ENCODE measurements at regions not wholly inside any gene's neighbourhood (a gene's known extent, or its start where the extent isn't known, plus 50 kb on each side); places are given as distances from the start of the nearest gene placed in this dataset.

GRCh38 chr6:69494595-69494994 lies 302.2 kb downstream of the LMBRD1 start:
- Histone ChIP-seq H3K23ac (ENCODE audit: low read depth, low read length) (no peak overlapping the region), H2AK9ac (replicated peaks; ENCODE audit: low read depth, low read length, poor library complexity) (no peak overlapping the region), H3K4me2 (ENCODE audit: low read depth, low read length) (no peak overlapping the region), H3K18ac (ENCODE audit: low read depth, low read length) (no peak overlapping the region), H2BK20ac (ENCODE audit: low read depth, low read length) (no peak overlapping the region), H3K79me1 (ENCODE audit: low read depth in 1 of 2, low read length in 2 of 2) (no peaks in the 10 kb centered on the region), H4K91ac (ENCODE audit: insufficient read depth, low read depth, low read length) (no peak overlapping the region), H2AFZ (replicated peaks; ENCODE audit: low read length, poor library complexity) (no peak overlapping the region), H3K9me3 (ENCODE audit: control insufficient read depth, insufficient read depth, low read length) (peaks cover 2% of the 10 kb centered on the region; the same call in 1 of the 2 replicates), H4K8ac (ENCODE audit: low read depth in 2 of 2, low read length in 2 of 2) (no peak overlapping the region), H3K14ac (replicated peaks; ENCODE audit: low read depth, low read length) (no peak overlapping the region), H2BK5ac (ENCODE audit: low read depth, low read length, poor library complexity, severe bottlenecking) (no peak overlapping the region), H3K4me1 (ENCODE audit: control insufficient read depth, insufficient read depth, low read length) (no peaks in the 10 kb centered on the region), H4K20me1 (ENCODE audit: insufficient read depth, low read length) (no peaks in the 10 kb centered on the region), H3K27me3 (ENCODE audit: control insufficient read depth, insufficient read depth, low read length) (no peaks in the 10 kb centered on the region), H2BK15ac (ENCODE audit: low read depth, low read length) (no peak overlapping the region), H4K5ac (ENCODE audit: low read depth, low read length) (no peak overlapping the region), H3K27ac (ENCODE audit: insufficient read depth, low read length) (no peak overlapping the region), H3K56ac (ENCODE audit: extremely low read depth, insufficient read depth, low read length) (no peak overlapping the region), H3K9me1 (ENCODE audit: insufficient read depth, low read length) (no peaks in the 10 kb centered on the region), H2BK120ac (ENCODE audit: low read depth, low read length) (no peak overlapping the region), H3K4ac (ENCODE audit: low read depth, low read length) (no peak overlapping the region), H3K4me3 (ENCODE audit: insufficient read depth, low read depth, low read length) (no peak overlapping the region), H2AK5ac (ENCODE audit: low read depth, low read length) (no peak overlapping the region), H3K9ac (ENCODE audit: low read depth, low read length) (no peak overlapping the region), H3K36me3 (ENCODE audit: control insufficient read depth, insufficient read depth, low read length) (no peaks in the 10 kb centered on the region)
- in situ Hi-C loops (cut with MboI; ENCODE audit: low sequenced_read_pairs) = no loop called here
- DNase-seq = no peak
- no peak for ATAC-seq (ENCODE audit: low read depth)
- POLR2A ChIA-PET (ENCODE audit: unreplicated experiment) = no interaction called here
- dilution Hi-C loops (cut with HindIII; ENCODE audit: low sequenced_read_pairs, unreplicated experiment) = no loop called here
- TF ChIP-seq CHD1 (IDR thresholded peaks at IDR 0.05; ENCODE audit: low read depth, low read length) (no peak), POLR2A (IDR thresholded peaks at IDR 0.05; ENCODE audit: low read depth, low read length) (no peak), NFE2L2 (IDR thresholded peaks at IDR 0.05; ENCODE audit: low read depth, low read length) (no peak), SMC3 (IDR thresholded peaks at IDR 0.05; ENCODE audit: low read depth, low read length) (no peak), MXI1 (IDR thresholded peaks at IDR 0.05; ENCODE audit: borderline replicate concordance, low read depth, low read length) (no peak)
- no CpG with 5 or more reads among the region's 2 CpGs for WGBS, 2 experiments (ENCODE audit: extremely low coverage in 2 of 2, insufficient read length in 1 of 2)
- intact Hi-C loops (cut with micrococcal nuclease) = no loop called here
- BruUV-seq (replicated peaks) = no TSS peak
- CTCF ChIA-PET = no interaction called here
